Fibroblast of the aortic adventitia (primary cell): ENCODE measurements at regions not wholly inside any gene's neighbourhood (a gene's known extent, or its start where the extent isn't known, plus 50 kb on each side); places are given as distances from the start of the nearest gene placed in this dataset.
A peak's percentile ranks its signal among the peaks of the same experiment; 100 is the strongest.

Experiments
- DNase-seq: peaks from one replicate; pipeline ENCODE4 v3.0.0-alpha.2; 2010; ENCODE audit warnings: low read depth
- H3K4me3 ChIP-seq: 2 replicates; pipeline ENCODE4 v1.5.1; 2011; ENCODE audit warnings: low read depth, mild to moderate bottlenecking, control low read depth, low read length, moderate library complexity
- TF ChIP-seq, protein P1 (sequence below): IDR thresholded peaks from 2 replicates; pipeline ENCODE4 v1.5.1; 2011; ENCODE audit warnings: mild to moderate bottlenecking, low read length, control low read depth, inconsistent platforms; ENCODE audit not compliant: insufficient read depth

GRCh38 chr7:131692131-131692960 lies 135.9 kb upstream of the PODXL start:
- peak; percentile 34 for DNase-seq
- no peak overlapping the region for H3K4me3 ChIP-seq
- TF ChIP-seq, protein P1, sequence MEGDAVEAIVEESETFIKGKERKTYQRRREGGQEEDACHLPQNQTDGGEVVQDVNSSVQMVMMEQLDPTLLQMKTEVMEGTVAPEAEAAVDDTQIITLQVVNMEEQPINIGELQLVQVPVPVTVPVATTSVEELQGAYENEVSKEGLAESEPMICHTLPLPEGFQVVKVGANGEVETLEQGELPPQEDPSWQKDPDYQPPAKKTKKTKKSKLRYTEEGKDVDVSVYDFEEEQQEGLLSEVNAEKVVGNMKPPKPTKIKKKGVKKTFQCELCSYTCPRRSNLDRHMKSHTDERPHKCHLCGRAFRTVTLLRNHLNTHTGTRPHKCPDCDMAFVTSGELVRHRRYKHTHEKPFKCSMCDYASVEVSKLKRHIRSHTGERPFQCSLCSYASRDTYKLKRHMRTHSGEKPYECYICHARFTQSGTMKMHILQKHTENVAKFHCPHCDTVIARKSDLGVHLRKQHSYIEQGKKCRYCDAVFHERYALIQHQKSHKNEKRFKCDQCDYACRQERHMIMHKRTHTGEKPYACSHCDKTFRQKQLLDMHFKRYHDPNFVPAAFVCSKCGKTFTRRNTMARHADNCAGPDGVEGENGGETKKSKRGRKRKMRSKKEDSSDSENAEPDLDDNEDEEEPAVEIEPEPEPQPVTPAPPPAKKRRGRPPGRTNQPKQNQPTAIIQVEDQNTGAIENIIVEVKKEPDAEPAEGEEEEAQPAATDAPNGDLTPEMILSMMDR = peak; percentile 90

DNA sequence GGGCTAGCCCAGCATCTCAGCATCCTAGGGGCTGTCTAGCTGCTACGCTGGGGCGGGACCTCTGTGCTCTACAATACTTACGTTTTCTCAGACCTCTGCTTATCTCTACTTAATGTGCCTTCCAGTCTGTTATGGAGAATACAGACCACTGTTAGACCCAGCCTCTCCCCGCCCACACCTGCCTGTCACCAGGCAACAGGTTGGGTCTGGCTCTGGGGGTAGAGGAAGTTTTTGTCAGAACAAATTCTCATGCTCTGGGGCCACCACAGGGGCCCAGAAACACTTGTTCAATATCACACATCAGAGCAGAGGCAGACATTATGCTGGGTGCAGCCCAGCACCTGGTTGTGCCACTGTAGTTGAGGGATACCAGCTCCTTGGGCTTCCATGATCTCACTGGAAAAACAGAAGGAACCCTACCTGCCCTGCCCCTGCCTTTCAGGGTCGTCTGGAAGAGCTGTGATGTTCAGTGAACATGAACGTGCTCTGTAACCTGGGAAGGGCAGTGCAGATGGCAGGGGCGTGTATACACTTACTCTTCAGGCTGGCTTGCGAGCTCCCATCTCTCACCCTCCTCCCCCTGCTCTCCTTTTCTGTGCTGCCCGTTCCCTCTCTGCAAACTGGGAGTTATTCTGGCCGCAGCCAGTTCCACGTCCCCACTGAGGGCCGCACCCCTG lies 135.2 kb upstream of the PODXL start:
- TF ChIP-seq, protein P1 = no peak
- H3K4me3 ChIP-seq = no peak overlapping the region
- no peak for DNase-seq

- TF ChIP-seq, protein P1 = no peak
- no peak for DNase-seq
Measured at GRCh38 chr7:131690441-131690840, 134.0 kb upstream of the PODXL start.

DNA sequence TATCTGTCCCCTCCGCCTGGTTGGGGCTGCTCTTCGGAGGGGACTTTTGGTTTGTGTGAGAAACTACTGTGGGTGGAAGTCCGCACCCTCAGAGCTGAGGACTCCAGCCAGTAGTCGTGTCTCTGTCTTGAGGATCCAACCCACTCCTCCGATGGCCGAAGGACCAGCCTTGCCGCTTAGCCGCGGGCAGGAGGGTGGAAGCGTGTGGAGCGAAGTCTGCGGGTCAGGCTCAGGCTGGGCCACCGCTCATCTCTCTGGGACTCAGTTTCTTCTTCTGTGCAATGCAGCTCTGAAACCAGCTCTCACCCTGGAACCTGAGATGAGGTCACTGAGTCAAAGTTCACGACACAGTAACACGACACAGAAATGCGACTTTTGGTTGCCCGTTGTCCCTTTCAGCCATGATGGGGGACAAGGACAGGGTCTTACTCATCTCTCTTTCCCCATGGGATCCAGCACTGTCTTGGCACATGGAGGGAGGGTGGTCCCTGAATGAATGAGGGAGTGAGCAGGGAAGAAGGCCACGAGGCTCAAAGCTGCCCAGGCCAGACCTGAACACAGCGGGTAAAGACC lies 133.3 kb upstream of the PODXL start:
- TF ChIP-seq, protein P1 = no peak
- no peak for DNase-seq
- no peak overlapping the region for H3K4me3 ChIP-seq

More at GRCh38 chr7:131690441-131690840, 134.0 kb upstream of the PODXL start:
- H3K4me3 ChIP-seq = no peak overlapping the region

DNA sequence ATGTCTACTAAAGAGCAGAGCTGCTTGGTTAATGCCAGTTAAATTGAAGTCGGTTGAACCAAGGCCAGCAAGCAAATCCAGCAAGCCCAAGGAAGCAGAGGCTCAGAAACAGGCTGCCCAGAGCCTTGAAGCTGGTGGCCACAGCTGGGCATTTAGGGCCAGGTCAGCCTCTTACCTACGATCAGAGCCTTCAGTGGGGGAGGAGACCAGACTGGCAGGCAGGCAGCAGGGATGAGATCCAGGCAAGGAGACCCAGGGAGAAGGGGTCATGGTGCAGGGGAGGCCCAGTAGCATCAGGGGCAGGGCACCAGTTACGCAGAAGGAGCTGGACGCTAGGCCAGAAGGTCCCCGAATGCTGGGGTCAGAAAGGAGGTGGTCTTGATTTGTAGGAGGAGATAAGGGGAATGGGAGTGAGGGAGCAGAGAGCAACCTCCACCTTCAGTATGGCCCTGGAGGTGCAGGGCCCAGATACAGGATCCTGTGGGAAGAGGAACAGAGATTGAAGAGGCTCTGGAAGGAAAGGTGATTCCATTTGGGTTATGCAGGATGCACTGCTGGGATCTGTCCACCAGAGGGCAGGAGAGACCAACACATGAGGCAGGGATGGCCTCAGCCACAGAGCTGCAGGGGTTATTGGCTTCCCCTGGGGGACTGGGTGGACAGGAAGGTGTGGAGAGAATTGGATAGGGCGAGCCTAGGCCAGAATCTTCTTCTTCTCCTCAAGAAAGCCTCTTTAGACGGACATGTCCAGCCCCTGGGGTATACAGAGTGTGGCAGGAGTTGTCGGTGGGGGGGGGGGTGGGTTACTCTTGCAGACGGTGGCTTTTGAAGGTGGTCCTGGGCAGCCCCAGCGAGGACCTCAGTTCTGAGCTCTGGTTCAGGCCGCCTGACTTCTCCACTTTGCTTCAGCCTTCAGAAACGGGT lies 132.6 kb upstream of the PODXL start:
- DNase-seq = peak; percentile 70
- H3K4me3 ChIP-seq = no peak overlapping the region
- TF ChIP-seq, protein P1 = peak; percentile 97

DNA sequence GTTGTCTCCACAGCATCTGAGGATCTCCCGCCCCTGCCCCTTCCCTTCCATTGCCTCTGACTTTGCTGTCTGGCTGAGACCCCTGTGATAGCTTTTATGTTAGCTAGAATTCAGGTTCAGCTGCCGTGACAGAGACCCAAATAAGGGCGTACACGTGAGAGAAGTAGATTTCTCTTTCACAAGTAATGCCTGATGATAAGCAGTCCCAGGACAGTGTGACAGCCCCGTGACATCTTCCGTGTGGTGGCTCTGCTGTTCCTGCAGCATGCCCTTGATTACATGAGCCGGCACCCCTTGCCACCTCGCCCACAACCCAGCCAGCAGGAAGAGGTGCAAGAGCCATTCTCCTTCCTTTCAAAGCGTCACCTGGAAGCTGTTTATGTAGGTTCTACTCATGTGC lies 130.9 kb upstream of the PODXL start:
- H3K4me3 ChIP-seq = no peak overlapping the region
- TF ChIP-seq, protein P1 = no peak
- no peak for DNase-seq
